B cell (primary cell): ENCODE measurements at regions not wholly inside any gene's neighbourhood (a gene's known extent, or its start where the extent isn't known, plus 50 kb on each side); places are given as distances from the start of the nearest gene placed in this dataset.

Source experiments
- EZH2 ChIP-seq: IDR thresholded peaks from 2 replicates; pipeline ENCODE4 v1.6.1; 2012; ENCODE audit warnings: borderline replicate concordance, low read depth, mild to moderate bottlenecking, moderate library complexity, low read length; ENCODE audit not compliant: insufficient read depth, poor library complexity, severe bottlenecking
- TF ChIP-seq, protein P1 (sequence below): fragments of 200-600 bp; IDR thresholded peaks from one replicate; pipeline ENCODE4 v1.8.0; 2022; ENCODE audit warnings: antibody characterized with exemption, mild to moderate bottlenecking

DNA sequence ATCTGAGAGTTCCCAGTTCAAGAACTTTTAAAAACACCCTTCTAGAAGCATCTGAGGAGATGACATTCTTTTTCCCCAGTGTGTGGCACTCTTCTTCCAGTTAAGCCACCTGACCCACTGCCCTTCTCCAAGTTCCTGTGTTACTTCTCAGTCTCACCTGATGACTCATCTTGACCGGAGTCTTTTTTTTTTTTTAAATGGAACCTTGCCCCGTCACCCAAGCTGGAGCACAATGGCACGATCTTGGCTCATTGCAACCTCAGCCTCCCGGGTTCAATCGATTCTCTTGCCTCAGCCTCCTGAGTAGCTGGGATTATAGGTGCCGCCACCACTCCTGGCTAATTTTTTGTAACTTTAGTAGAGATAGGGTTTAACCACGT lies 224.1 kb upstream of the DAB2 start:
- TF ChIP-seq, protein P1, sequence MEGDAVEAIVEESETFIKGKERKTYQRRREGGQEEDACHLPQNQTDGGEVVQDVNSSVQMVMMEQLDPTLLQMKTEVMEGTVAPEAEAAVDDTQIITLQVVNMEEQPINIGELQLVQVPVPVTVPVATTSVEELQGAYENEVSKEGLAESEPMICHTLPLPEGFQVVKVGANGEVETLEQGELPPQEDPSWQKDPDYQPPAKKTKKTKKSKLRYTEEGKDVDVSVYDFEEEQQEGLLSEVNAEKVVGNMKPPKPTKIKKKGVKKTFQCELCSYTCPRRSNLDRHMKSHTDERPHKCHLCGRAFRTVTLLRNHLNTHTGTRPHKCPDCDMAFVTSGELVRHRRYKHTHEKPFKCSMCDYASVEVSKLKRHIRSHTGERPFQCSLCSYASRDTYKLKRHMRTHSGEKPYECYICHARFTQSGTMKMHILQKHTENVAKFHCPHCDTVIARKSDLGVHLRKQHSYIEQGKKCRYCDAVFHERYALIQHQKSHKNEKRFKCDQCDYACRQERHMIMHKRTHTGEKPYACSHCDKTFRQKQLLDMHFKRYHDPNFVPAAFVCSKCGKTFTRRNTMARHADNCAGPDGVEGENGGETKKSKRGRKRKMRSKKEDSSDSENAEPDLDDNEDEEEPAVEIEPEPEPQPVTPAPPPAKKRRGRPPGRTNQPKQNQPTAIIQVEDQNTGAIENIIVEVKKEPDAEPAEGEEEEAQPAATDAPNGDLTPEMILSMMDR = no peak
- TF ChIP-seq EZH2 = no peak
